HS-5 (cell line): ENCODE measurements at regions not wholly inside any gene's neighbourhood (a gene's known extent, or its start where the extent isn't known, plus 50 kb on each side); places are given as distances from the start of the nearest gene placed in this dataset.

Experiments
- DNase-seq: peaks from one replicate; pipeline ENCODE4 v3.0.0-alpha.2; 2012; ENCODE audit warnings: low read depth

- no peak for DNase-seq
Measured at GRCh38 chr2:16051841-16052564, 111.7 kb downstream of the MYCN start.

- DNase-seq, result no peak
Measured at GRCh38 chr2:16050908-16051489, 110.6 kb downstream of the MYCN start.

- no peak for DNase-seq
Measured at GRCh38 chr2:16050261-16050907, 110.0 kb downstream of the MYCN start.

GRCh38 chr2:16049406-16049805 lies 109.1 kb downstream of the MYCN start:
- DNase-seq, result no peak

- no peak for DNase-seq
Measured at GRCh38 chr2:16048466-16048865, 108.1 kb downstream of the MYCN start.

GRCh38 chr2:16047701-16048100 lies 107.4 kb downstream of the MYCN start:
- DNase-seq, result no peak

GRCh38 chr2:16046649-16047048 lies 106.3 kb downstream of the MYCN start:
- no peak for DNase-seq

GRCh38 chr2:16045653-16046352 lies 105.5 kb downstream of the MYCN start:
- no peak for DNase-seq

- no peak for DNase-seq
Measured at GRCh38 chr2:16044946-16045456, 104.7 kb downstream of the MYCN start.

GRCh38 chr2:16043627-16044026 lies 103.3 kb downstream of the MYCN start:
- DNase-seq, result no peak

- no peak for DNase-seq
Measured at GRCh38 chr2:16043192-16043591, 102.8 kb downstream of the MYCN start.

GRCh38 chr2:16042201-16042700 lies 101.9 kb downstream of the MYCN start:
- DNase-seq, result no peak

GRCh38 chr2:16040271-16041010 lies 100.1 kb downstream of the MYCN start:
- DNase-seq, result no peak

- DNase-seq, result no peak
Measured at GRCh38 chr2:16039823-16040222, 99.5 kb downstream of the MYCN start.

GRCh38 chr2:16039055-16039454 lies 98.7 kb downstream of the MYCN start:
- no peak for DNase-seq

- DNase-seq, result no peak
Measured at GRCh38 chr2:16038621-16039020, 98.3 kb downstream of the MYCN start.

- DNase-seq, result no peak
Measured at GRCh38 chr2:16037808-16038457, 97.6 kb downstream of the MYCN start.

GRCh38 chr2:16036951-16037350 lies 96.6 kb downstream of the MYCN start:
- DNase-seq, result no peak

- no peak for DNase-seq
Measured at GRCh38 chr2:16035747-16036745, 95.7 kb downstream of the MYCN start.
